ENCODE measurements at regions not wholly inside any gene's neighbourhood (a gene's known extent, or its start where the extent isn't known, plus 50 kb on each side); places are given as distances from the start of the nearest gene placed in this dataset.
A peak's percentile ranks its signal among the peaks of the same experiment; 100 is the strongest.

DNA sequence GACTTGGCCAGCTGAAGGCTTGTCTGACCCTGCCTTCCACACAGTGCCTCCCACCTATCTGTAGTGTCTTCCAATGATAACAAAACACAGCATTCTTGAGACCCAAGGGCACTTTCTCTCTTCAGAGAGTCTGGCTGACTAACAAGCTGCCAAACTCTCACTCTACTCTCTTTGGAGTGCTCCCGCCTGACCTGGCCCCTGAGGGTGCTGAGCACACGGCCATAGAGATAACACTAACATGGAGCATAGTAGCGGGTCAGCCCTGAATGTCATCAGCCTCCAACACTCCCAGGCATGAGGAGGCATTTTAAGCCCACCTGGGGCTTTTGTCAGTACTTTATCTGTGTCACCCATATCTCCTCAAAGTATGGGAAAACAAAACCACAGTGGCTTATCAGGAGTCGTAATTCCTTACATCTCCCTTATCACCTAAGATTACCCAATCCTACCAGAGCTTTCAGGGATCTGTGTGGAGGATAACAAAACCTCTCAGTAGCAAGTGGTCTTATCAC lies 160.3 kb upstream of the TCF4 start (continued):
- TF ChIP-seq YY1 (IDR thresholded peaks at IDR 0.05; ENCODE audit: borderline replicate concordance in 1 of 3, control insufficient read depth in 1 of 3, extremely low read depth in 1 of 3, insufficient read depth in 3 of 3, insufficient read length in 1 of 3, insufficient replicate concordance in 2 of 3, low read depth in 1 of 3, low read length in 2 of 3) = peak in 1 of 3 experiments; percentile 40
- TF ChIP-seq PHB2 (IDR thresholded peaks at IDR 0.05; ENCODE audit: low read depth) = peak; percentile 96
- peak; percentile 75 for TF ChIP-seq CREM (IDR thresholded peaks at IDR 0.05; ENCODE audit: low read depth)
- TF ChIP-seq, protein P1, sequence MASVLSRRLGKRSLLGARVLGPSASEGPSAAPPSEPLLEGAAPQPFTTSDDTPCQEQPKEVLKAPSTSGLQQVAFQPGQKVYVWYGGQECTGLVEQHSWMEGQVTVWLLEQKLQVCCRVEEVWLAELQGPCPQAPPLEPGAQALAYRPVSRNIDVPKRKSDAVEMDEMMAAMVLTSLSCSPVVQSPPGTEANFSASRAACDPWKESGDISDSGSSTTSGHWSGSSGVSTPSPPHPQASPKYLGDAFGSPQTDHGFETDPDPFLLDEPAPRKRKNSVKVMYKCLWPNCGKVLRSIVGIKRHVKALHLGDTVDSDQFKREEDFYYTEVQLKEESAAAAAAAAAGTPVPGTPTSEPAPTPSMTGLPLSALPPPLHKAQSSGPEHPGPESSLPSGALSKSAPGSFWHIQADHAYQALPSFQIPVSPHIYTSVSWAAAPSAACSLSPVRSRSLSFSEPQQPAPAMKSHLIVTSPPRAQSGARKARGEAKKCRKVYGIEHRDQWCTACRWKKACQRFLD (CRISPR knock-in tag; IDR thresholded peaks at IDR 0.05) = peak; percentile 93
- no peak for TF ChIP-seq ZNF3 (CRISPR knock-in tag; IDR thresholded peaks at IDR 0.05)
- peak; percentile 97 for TF ChIP-seq SMARCC2 (IDR thresholded peaks at IDR 0.05; ENCODE audit: low read depth)
- TF ChIP-seq, protein P2, sequence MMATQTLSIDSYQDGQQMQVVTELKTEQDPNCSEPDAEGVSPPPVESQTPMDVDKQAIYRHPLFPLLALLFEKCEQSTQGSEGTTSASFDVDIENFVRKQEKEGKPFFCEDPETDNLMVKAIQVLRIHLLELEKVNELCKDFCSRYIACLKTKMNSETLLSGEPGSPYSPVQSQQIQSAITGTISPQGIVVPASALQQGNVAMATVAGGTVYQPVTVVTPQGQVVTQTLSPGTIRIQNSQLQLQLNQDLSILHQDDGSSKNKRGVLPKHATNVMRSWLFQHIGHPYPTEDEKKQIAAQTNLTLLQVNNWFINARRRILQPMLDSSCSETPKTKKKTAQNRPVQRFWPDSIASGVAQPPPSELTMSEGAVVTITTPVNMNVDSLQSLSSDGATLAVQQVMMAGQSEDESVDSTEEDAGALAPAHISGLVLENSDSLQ (IDR thresholded peaks at IDR 0.05) = peak; percentile 50; the same call in 1 of the 2 replicates
- peak; percentile 97 for TF ChIP-seq EP300 (IDR thresholded peaks at IDR 0.05; ENCODE audit: low read length)
- no peak for TF ChIP-seq KDM2B (CRISPR knock-in tag; IDR thresholded peaks at IDR 0.05)
- TF ChIP-seq GATAD2A (IDR thresholded peaks at IDR 0.05) = peak; percentile 74; the same call in 1 of the 2 replicates
- peak; percentile 91 for TF ChIP-seq GATA2 (CRISPR knock-in tag; IDR thresholded peaks at IDR 0.05)
- TF ChIP-seq ZNF316 (IDR thresholded peaks at IDR 0.05) = peak; percentile 75
- TF ChIP-seq ZNF644 (tag; IDR thresholded peaks at IDR 0.05; ENCODE audit: low read depth) = peak; percentile 87
- peak in 1 of 2 experiments; percentile 84; a peak in 1 of 4 replicates for TF ChIP-seq NONO (IDR thresholded peaks at IDR 0.05; ENCODE audit: low read depth in 2 of 2, low read length in 1 of 2)
- TF ChIP-seq NR1H2 (CRISPR knock-in tag; IDR thresholded peaks at IDR 0.05) = no peak
- TF ChIP-seq, protein P3, sequence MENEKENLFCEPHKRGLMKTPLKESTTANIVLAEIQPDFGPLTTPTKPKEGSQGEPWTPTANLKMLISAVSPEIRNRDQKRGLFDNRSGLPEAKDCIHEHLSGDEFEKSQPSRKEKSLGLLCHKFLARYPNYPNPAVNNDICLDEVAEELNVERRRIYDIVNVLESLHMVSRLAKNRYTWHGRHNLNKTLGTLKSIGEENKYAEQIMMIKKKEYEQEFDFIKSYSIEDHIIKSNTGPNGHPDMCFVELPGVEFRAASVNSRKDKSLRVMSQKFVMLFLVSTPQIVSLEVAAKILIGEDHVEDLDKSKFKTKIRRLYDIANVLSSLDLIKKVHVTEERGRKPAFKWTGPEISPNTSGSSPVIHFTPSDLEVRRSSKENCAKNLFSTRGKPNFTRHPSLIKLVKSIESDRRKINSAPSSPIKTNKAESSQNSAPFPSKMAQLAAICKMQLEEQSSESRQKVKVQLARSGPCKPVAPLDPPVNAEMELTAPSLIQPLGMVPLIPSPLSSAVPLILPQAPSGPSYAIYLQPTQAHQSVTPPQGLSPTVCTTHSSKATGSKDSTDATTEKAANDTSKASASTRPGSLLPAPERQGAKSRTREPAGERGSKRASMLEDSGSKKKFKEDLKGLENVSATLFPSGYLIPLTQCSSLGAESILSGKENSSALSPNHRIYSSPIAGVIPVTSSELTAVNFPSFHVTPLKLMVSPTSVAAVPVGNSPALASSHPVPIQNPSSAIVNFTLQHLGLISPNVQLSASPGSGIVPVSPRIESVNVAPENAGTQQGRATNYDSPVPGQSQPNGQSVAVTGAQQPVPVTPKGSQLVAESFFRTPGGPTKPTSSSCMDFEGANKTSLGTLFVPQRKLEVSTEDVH (IDR thresholded peaks at IDR 0.05; ENCODE audit: low read depth, partially characterized antibody) = no peak
- TF ChIP-seq, protein P4, sequence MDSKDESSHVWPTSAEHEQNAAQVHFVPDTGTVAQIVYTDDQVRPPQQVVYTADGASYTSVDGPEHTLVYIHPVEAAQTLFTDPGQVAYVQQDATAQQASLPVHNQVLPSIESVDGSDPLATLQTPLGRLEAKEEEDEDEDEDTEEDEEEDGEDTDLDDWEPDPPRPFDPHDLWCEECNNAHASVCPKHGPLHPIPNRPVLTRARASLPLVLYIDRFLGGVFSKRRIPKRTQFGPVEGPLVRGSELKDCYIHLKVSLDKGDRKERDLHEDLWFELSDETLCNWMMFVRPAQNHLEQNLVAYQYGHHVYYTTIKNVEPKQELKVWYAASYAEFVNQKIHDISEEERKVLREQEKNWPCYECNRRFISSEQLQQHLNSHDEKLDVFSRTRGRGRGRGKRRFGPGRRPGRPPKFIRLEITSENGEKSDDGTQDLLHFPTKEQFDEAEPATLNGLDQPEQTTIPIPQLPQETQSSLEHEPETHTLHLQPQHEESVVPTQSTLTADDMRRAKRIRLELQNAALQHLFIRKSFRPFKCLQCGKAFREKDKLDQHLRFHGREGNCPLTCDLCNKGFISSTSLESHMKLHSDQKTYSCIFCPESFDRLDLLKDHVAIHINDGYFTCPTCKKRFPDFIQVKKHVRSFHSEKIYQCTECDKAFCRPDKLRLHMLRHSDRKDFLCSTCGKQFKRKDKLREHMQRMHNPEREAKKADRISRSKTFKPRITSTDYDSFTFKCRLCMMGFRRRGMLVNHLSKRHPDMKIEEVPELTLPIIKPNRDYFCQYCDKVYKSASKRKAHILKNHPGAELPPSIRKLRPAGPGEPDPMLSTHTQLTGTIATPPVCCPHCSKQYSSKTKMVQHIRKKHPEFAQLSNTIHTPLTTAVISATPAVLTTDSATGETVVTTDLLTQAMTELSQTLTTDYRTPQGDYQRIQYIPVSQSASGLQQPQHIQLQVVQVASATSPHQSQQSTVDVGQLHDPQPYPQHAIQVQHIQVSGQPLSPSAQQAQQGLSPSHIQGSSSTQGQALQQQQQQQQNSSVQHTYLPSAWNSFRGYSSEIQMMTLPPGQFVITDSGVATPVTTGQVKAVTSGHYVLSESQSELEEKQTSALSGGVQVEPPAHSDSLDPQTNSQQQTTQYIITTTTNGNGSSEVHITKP (IDR thresholded peaks at IDR 0.05; ENCODE audit: partially characterized antibody) = peak; percentile 47
- TF ChIP-seq, protein P5, sequence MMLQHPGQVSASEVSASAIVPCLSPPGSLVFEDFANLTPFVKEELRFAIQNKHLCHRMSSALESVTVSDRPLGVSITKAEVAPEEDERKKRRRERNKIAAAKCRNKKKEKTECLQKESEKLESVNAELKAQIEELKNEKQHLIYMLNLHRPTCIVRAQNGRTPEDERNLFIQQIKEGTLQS (IDR thresholded peaks at IDR 0.05) = peak; percentile 85
- TF ChIP-seq, protein P5 (CRISPR knock-in tag; conservative IDR thresholded peaks at IDR 0.05) = no peak; the same call in 1 of the 2 replicates
